ENCODE measurements at regions not wholly inside any gene's neighbourhood (a gene's known extent, or its start where the extent isn't known, plus 50 kb on each side); places are given as distances from the start of the nearest gene placed in this dataset.
A peak's percentile ranks its signal among the peaks of the same experiment; 100 is the strongest.

GRCh38 chr2:120683081-120683480 lies 52.6 kb upstream of the GLI2 start:
- Histone ChIP-seq H3K27me3 (no peaks in the 10 kb centered on the region), H3K36me3 (no peaks in the 10 kb centered on the region), H3K27ac (no peak overlapping the region), H3K4me1 (no peaks in the 10 kb centered on the region), H3K4me3 (no peak overlapping the region), H3K9me3 (no peaks in the 10 kb centered on the region)
- intact Hi-C loops (cut with DNase I), result no loop called here
- DNase-seq (no peak), ATAC-seq (no peak)
- 71% methylated on average over 6 of the region's 6 CpGs for WGBS (ENCODE audit: insufficient coverage, low coverage, low lambda C conversion rate, missing lambda C conversion rate)
- TF ChIP-seq POLR2A (IDR thresholded peaks at IDR 0.05), result no peak
- TF ChIP-seq CTCF (IDR thresholded peaks at IDR 0.05), result no peak

- H3K27ac ChIP-seq, result no peak overlapping the region
- no peaks in the 10 kb centered on the region for H3K36me3 ChIP-seq
- WGBS (ENCODE audit: insufficient coverage, low coverage, low lambda C conversion rate, missing lambda C conversion rate), result 100% methylated on average over 1 of the region's 4 CpGs
- H3K4me1 ChIP-seq, result no peaks in the 10 kb centered on the region
- ATAC-seq (no peak), DNase-seq (no peak)
- no peaks in the 10 kb centered on the region for H3K9me3 ChIP-seq
- H3K27me3 ChIP-seq, result no peaks in the 10 kb centered on the region
- intact Hi-C loops (cut with DNase I), result no loop called here
- TF ChIP-seq POLR2A (IDR thresholded peaks at IDR 0.05) (no peak), CTCF (IDR thresholded peaks at IDR 0.05) (no peak)
- no peak overlapping the region for H3K4me3 ChIP-seq
Measured at GRCh38 chr2:120683701-120684100, 52.0 kb upstream of the GLI2 start.

- H3K4me1 ChIP-seq, result no peaks in the 10 kb centered on the region
- no peak for ATAC-seq
- WGBS (ENCODE audit: insufficient coverage, low coverage, low lambda C conversion rate, missing lambda C conversion rate), result 65% methylated on average over 7 of the region's 9 CpGs
- H3K27ac ChIP-seq, result no peak overlapping the region
- TF ChIP-seq POLR2A (IDR thresholded peaks at IDR 0.05) (no peak), CTCF (IDR thresholded peaks at IDR 0.05) (no peak)
- DNase-seq, result no peak
- H3K36me3 ChIP-seq, result no peaks in the 10 kb centered on the region
- H3K27me3 ChIP-seq, result no peaks in the 10 kb centered on the region
- intact Hi-C loops (cut with DNase I), result no loop called here
- no peak overlapping the region for H3K4me3 ChIP-seq
- no peaks in the 10 kb centered on the region for H3K9me3 ChIP-seq
Measured at GRCh38 chr2:120684289-120685065, 51.2 kb upstream of the GLI2 start.

- intact Hi-C loops (cut with DNase I), result no loop called here
- Histone ChIP-seq H3K4me1 (no peaks in the 10 kb centered on the region), H3K27me3 (no peaks in the 10 kb centered on the region), H3K36me3 (no peaks in the 10 kb centered on the region), H3K4me3 (no peak overlapping the region), H3K27ac (no peak overlapping the region), H3K9me3 (no peaks in the 10 kb centered on the region)
- 30% methylated on average over 2 of the region's 5 CpGs for WGBS (ENCODE audit: insufficient coverage, low coverage, low lambda C conversion rate, missing lambda C conversion rate)
- no peak for TF ChIP-seq CTCF (IDR thresholded peaks at IDR 0.05)
- TF ChIP-seq POLR2A (IDR thresholded peaks at IDR 0.05), result no peak
- DNase-seq (no peak), ATAC-seq (peak in 3 of 4 donors; percentile 22 to 56 (median 45))
Measured at GRCh38 chr2:120685066-120685973, 50.3 kb upstream of the GLI2 start.

Small RNAs in the stretch of these regions (small RNA-seq; reads per million reads assigned to genes)
- 0 reads per million in 2 experiments for gene RF00019
